Effector memory CD8-positive, alpha-beta T cell (primary cell): ENCODE measurements at regions not wholly inside any gene's neighbourhood (a gene's known extent, or its start where the extent isn't known, plus 50 kb on each side); places are given as distances from the start of the nearest gene placed in this dataset.

Experiments
- ATAC-seq: fragments of 150-1000 bp; cut with Tn5 transposase; replicated peaks from 2 replicates; pipeline ENCODE4 v1.10.0; 2021; ENCODE audit warnings: mild to moderate bottlenecking, moderate library complexity
- DNase-seq, 3 experiments: peaks; one replicate each; pipeline ENCODE4 v3.0.0; 2021
- H3K27ac Mint-ChIP-seq, 2 donors: one replicate each; pipeline ENCODE4 v1.8.0; 2022; ENCODE audit warnings: mild to moderate bottlenecking in 2 of 2, mixed read lengths in 2 of 2, moderate library complexity in 2 of 2
- H3K27me3 Mint-ChIP-seq, 2 donors: one replicate each; pipeline ENCODE4 v1.8.0; 2022; ENCODE audit warnings: mixed read lengths in 2 of 2
- H3K36me3 Mint-ChIP-seq: one replicate; pipeline ENCODE4 v1.8.0; 2022; ENCODE audit warnings: mild to moderate bottlenecking, moderate library complexity, mixed read lengths; ENCODE audit not compliant: insufficient read depth
- H3K4me1 Mint-ChIP-seq, 2 donors: one replicate each; pipeline ENCODE4 v1.8.0; 2022; ENCODE audit warnings: low read depth in 2 of 2, mixed read lengths in 2 of 2
- H3K4me3 Mint-ChIP-seq, 2 donors: one replicate each; pipeline ENCODE4 v1.8.0; 2022; ENCODE audit warnings: mild to moderate bottlenecking in 2 of 2, mixed read lengths in 2 of 2, moderate library complexity in 2 of 2
- H3K9me3 Mint-ChIP-seq, 2 donors: one replicate each; pipeline ENCODE4 v1.8.0; 2022; ENCODE audit warnings: mixed read lengths in 2 of 2

GRCh38 chr12:69073035-69073434 lies 140.1 kb upstream of the CPM start:
- Mint-ChIP-seq H3K4me3 (no peak overlapping the region), H3K4me1 (no peaks in the 10 kb centered on the region), H3K36me3 (no peaks in the 10 kb centered on the region), H3K27ac (no peak overlapping the region), H3K9me3 (no peaks in the 10 kb centered on the region), H3K27me3 (peaks cover 47 to 60% of the 10 kb centered on the region in 2 donors)
- DNase-seq (no peak), ATAC-seq (no peak)

GRCh38 chr12:69074556-69075349 lies 141.8 kb upstream of the CPM start:
- H3K4me1 Mint-ChIP-seq: no peaks in the 10 kb centered on the region
- ATAC-seq (no peak), DNase-seq (no peak)
- H3K27me3 Mint-ChIP-seq: peaks cover 53 to 70% of the 10 kb centered on the region in 2 donors
- no peak overlapping the region for H3K4me3 Mint-ChIP-seq
- H3K36me3 Mint-ChIP-seq: no peaks in the 10 kb centered on the region
- H3K9me3 Mint-ChIP-seq: no peaks in the 10 kb centered on the region
- H3K27ac Mint-ChIP-seq: no peak overlapping the region

DNA sequence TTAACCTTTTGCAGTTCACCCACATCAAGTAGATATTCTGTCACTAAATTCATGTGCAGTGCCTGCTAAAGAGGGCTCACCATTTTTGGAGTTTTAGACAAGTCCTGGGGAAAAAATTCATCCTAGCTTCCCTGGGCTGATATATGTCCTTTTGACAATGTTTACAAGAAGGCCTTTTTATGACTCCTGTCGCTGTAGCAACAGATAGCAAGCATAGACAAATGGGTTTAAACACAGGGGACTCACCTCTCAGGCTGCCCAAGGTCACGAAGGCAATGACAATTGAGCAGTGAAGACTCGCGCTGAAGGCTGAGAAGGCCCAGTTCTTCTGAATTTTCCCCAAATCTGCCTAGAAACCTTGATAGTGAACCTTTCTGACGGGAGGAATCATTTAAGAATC lies 150.7 kb upstream of the CPM start:
- Mint-ChIP-seq H3K27ac (no peak overlapping the region), H3K27me3 (peaks cover 17 to 22% of the 10 kb centered on the region in 2 donors), H3K4me3 (no peak overlapping the region), H3K9me3 (no peaks in the 10 kb centered on the region), H3K36me3 (no peaks in the 10 kb centered on the region), H3K4me1 (no peaks in the 10 kb centered on the region)
- ATAC-seq: no peak
- DNase-seq: no peak

DNA sequence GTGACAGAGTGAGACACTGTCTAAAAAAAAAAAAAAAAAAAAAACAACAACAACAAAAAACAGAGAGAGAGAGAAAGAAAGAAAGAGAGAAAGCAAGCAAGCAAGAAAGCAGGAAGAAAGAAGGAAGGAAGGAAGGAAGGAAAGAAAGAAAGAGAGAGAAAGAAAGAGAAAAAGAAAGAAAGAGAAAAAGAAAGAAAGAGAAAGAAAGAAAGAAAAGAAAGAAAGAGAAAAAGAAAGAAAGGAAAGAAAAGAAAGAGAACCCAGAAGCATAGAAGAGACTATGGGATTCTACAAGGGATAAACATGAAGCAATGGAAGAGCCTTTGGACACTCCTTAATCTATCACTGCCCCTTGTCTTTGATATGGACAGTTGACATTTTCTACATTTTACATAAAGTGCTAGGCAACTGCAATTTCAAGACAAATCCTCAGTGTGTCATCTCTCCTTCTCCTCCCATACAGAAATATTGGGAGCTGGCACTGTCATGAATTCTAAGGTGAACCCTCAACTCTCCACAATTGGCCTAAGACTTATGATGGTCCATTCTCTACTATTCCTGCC lies 151.9 kb upstream of the CPM start:
- H3K9me3 Mint-ChIP-seq: no peaks in the 10 kb centered on the region
- no peak for DNase-seq
- no peaks in the 10 kb centered on the region for H3K4me1 Mint-ChIP-seq
- H3K36me3 Mint-ChIP-seq: no peaks in the 10 kb centered on the region
- no peak for ATAC-seq
- no peak overlapping the region for H3K4me3 Mint-ChIP-seq
- peaks cover 22 to 25% of the 10 kb centered on the region in 2 donors for H3K27me3 Mint-ChIP-seq
- H3K27ac Mint-ChIP-seq: no peak overlapping the region

DNA sequence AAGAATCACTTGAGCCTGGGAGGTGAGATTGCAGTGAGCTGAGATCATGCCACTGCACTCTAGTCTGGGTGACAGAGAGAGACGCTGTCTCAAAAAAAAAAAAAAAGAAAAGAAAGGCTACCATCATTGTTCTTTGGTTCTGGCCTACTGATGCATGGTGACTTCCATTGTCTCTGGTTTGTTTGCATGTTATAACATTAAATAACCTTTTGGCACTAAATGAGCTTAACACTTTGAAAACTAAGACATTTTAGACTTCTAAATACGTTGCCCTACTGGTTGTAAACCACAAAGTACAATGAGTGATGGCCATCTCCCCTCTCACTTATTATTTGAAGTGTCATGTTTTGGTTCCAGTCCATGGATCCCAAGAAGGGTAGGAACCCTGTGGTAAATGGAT lies 152.9 kb upstream of the CPM start:
- Mint-ChIP-seq H3K36me3 (no peaks in the 10 kb centered on the region), H3K4me3 (no peak overlapping the region), H3K4me1 (no peaks in the 10 kb centered on the region), H3K27ac (no peak overlapping the region), H3K9me3 (no peaks in the 10 kb centered on the region), H3K27me3 (peaks cover 29 to 34% of the 10 kb centered on the region in 2 donors)
- no peak for ATAC-seq
- no peak for DNase-seq

GRCh38 chr12:69087986-69088385 lies 151.4 kb upstream of the CPSF6 start:
- Mint-ChIP-seq H3K27me3 (peaks cover 34 to 38% of the 10 kb centered on the region in 2 donors), H3K4me1 (no peaks in the 10 kb centered on the region), H3K36me3 (no peaks in the 10 kb centered on the region), H3K9me3 (no peaks in the 10 kb centered on the region), H3K4me3 (no peak overlapping the region), H3K27ac (no peak overlapping the region)
- ATAC-seq: no peak
- DNase-seq: no peak

- peaks cover 40% of the 10 kb centered on the region in 2 donors for H3K27me3 Mint-ChIP-seq
- H3K27ac Mint-ChIP-seq: no peak overlapping the region
- no peaks in the 10 kb centered on the region for H3K4me1 Mint-ChIP-seq
- ATAC-seq: no peak
- no peak overlapping the region for H3K4me3 Mint-ChIP-seq
- no peak for DNase-seq
- no peaks in the 10 kb centered on the region for H3K9me3 Mint-ChIP-seq
- H3K36me3 Mint-ChIP-seq: no peaks in the 10 kb centered on the region
These were observed 148.6 kb upstream of the CPSF6 start for GRCh38 chr12:69090722-69091121.

DNA sequence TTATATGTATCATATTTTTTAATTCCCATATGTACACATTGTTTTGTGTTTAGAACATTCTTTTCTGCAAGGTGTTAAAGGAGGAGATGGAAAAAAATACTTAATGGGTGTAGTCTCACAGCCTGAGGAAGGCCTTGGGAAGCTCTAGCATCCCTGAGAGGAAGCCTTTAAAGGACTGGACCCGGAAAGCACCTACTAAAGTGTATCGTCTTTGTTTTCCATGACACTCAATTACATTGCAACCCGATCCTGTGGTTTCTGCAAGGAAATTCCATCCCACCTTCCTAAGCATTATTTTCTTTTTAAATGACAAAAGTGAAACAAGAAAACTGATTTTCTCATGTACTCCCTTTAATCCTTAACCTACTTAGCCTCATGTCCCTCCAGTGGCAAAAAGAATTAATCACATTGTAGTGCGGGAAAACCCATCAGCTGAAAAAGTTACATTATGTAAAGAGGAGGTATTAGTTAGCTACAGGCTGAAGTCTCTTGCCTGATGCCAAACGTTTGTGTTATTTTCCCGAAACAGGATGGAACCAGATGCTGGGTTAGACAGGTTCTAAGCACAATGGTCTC lies 147.8 kb upstream of the CPSF6 start:
- Mint-ChIP-seq H3K27me3 (peaks cover 36 to 38% of the 10 kb centered on the region in 2 donors), H3K36me3 (no peaks in the 10 kb centered on the region), H3K4me3 (no peak overlapping the region), H3K4me1 (no peaks in the 10 kb centered on the region), H3K9me3 (no peaks in the 10 kb centered on the region), H3K27ac (no peak overlapping the region)
- DNase-seq (no peak), ATAC-seq (no peak)

DNA sequence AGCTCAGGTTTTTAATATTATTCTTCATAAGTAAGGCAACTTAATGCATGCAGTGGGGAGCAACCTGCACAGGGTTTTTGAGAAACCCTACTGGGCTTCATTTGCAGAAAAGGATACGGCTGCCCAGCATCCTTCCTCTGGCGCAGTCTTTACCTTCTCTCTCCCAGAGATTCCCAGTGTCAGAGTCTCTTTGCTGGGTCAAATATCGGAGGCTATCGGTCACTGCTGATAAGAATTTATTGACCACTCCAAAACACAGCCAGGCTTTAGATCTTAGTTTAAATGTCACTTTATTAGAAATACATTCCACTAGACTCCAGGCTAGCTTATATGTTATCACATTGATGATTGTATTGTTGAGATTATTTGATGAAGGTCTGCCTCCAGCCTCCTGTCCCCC lies 147.2 kb upstream of the CPSF6 start:
- ATAC-seq (no peak), DNase-seq (no peak)
- Mint-ChIP-seq H3K4me3 (no peak overlapping the region), H3K4me1 (no peaks in the 10 kb centered on the region), H3K36me3 (no peaks in the 10 kb centered on the region), H3K9me3 (no peaks in the 10 kb centered on the region), H3K27me3 (peaks cover 32% of the 10 kb centered on the region in 2 donors), H3K27ac (no peak overlapping the region)

- ATAC-seq: no peak
- Mint-ChIP-seq H3K36me3 (no peaks in the 10 kb centered on the region), H3K4me1 (no peaks in the 10 kb centered on the region), H3K27ac (no peak overlapping the region), H3K9me3 (no peaks in the 10 kb centered on the region), H3K27me3 (peaks cover 25 to 33% of the 10 kb centered on the region in 2 donors), H3K4me3 (no peak overlapping the region)
- no peak for DNase-seq
These were observed 144.7 kb upstream of the CPSF6 start for GRCh38 chr12:69094606-69095216.

DNA sequence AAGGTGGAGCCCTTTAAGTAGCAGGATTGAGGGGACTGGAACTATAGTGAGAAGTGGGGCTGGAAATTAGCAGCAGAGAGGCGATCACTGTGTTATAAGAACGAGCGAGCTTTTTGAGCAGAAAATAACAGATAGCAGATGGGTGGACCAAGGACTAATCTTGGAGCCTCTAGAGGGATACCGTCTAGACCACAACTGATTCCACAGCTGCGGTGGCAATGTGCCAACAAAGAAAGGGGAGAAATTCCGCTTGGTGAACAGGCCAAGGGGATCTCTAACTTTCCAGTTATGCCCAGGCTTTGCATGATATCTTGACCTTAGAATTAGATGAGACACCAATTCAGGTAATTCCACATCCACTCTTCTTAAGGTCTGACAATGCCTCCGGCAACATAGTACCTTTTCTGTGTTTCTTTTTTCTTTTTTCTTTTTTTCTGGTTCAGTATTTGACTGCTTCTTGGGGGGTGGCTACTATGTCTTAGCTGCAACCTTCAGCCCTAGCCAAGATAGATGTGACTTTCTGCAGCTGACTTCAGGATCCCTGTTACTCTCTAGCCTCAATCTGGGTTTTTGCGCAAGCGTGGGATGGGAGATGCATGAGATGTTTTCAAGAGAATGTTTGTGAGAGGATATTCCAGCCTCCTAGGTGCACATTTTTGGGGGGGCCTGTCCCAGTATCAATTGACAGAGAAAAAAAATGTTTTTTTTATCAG lies 143.4 kb upstream of the CPSF6 start:
- no peaks in the 10 kb centered on the region for H3K36me3 Mint-ChIP-seq
- H3K4me1 Mint-ChIP-seq: no peaks in the 10 kb centered on the region
- H3K27ac Mint-ChIP-seq: no peak overlapping the region
- no peak for ATAC-seq
- peaks cover 20 to 25% of the 10 kb centered on the region in 2 donors for H3K27me3 Mint-ChIP-seq
- DNase-seq: no peak
- H3K4me3 Mint-ChIP-seq: no peak overlapping the region
- H3K9me3 Mint-ChIP-seq: no peaks in the 10 kb centered on the region

DNA sequence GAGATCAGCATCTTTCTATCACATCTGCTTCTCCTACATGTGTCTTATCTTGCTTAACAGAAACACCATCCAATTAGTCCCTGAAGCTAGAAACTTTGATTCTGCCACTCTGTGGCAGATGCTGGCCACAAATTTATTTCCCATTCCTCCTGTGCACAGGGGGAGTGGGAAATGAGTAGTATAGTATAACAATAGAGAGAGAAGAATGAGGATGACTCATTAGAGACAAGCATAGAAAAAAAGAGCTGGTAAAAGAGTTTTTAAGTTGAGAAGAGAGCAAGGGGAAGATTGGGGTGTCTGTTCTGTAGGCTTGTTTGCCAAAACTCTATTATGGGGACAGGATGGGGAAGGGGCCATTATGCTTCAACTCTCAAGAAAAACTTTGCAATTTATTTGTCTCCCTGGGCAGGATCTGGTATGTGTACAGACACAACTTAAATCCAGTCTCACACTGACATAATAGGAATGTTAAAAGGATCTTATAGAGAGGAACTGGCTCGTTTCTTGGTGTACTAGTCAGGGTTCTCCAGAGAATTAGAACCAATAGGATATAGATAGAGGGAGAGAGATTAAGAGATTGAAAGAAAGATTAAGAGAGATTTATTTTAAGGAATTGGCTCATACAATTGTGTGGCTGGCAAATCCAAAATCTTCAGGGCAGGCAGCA lies 142.6 kb upstream of the CPSF6 start:
- Mint-ChIP-seq H3K9me3 (no peaks in the 10 kb centered on the region), H3K27me3 (peaks cover 20 to 31% of the 10 kb centered on the region in 2 donors), H3K4me3 (no peak overlapping the region), H3K4me1 (no peaks in the 10 kb centered on the region), H3K27ac (no peak overlapping the region), H3K36me3 (no peaks in the 10 kb centered on the region)
- ATAC-seq: no peak
- DNase-seq: no peak
